ENCODE measurements at regions not wholly inside any gene's neighbourhood (a gene's known extent, or its start where the extent isn't known, plus 50 kb on each side); places are given as distances from the start of the nearest gene placed in this dataset.

- H4K20me1 ChIP-seq (ENCODE audit: insufficient read depth, low read length): no peaks in the 10 kb centered on the region
Observed at GRCh38 chr1:189769448-189769847, 708.2 kb downstream of the BRINP3 start.

GRCh38 chr1:189774721-189775287 is 702.9 kb downstream of the BRINP3 start:
- no peaks in the 10 kb centered on the region for H3K27me3 ChIP-seq (replicated peaks; ENCODE audit: insufficient read depth, low read length)
- no peaks in the 10 kb centered on the region for H3K9me3 ChIP-seq (replicated peaks; ENCODE audit: insufficient read depth, low read length)
- no peak for DNase-seq
- no peaks in the 10 kb centered on the region for H4K20me1 ChIP-seq (ENCODE audit: insufficient read depth, low read length)
- no peaks in the 10 kb centered on the region for H3K79me2 ChIP-seq (ENCODE audit: low read length)
- no peaks in the 10 kb centered on the region for H3K36me3 ChIP-seq (replicated peaks; ENCODE audit: insufficient read depth, low read length)
- H3K27ac ChIP-seq (ENCODE audit: low read length): no peak overlapping the region
- no peaks in the 10 kb centered on the region for H3K9me2 ChIP-seq (replicated peaks; ENCODE audit: insufficient read depth, low read length)
- H3K9ac ChIP-seq (ENCODE audit: low read length): no peak overlapping the region
- TF ChIP-seq EZH2 (optimal IDR thresholded peaks at IDR 0.05; ENCODE audit: low read depth, low read length) (no peak), CTCF (IDR thresholded peaks at IDR 0.05; ENCODE audit: low read length) (no peak), EZH2phosphoT487 (IDR thresholded peaks at IDR 0.05; ENCODE audit: low read length) (no peak)
- no peaks in the 10 kb centered on the region for H3F3A ChIP-seq (ENCODE audit: insufficient read depth, low read length)
- no peak overlapping the region for H3K4me3 ChIP-seq (ENCODE audit: low read length)
- no peak overlapping the region for H2AFZ ChIP-seq (ENCODE audit: low read length)
- no peak overlapping the region for H3K4me2 ChIP-seq (ENCODE audit: low read depth, low read length)
- no peaks in the 10 kb centered on the region for H3K4me1 ChIP-seq (ENCODE audit: low read length)

More at GRCh38 chr1:189769448-189769847, 708.2 kb downstream of the BRINP3 start:
- Histone ChIP-seq H3K4me2 (ENCODE audit: low read depth, low read length) (no peak overlapping the region), H3K4me3 (ENCODE audit: low read length) (no peak overlapping the region), H3K9me2 (replicated peaks; ENCODE audit: insufficient read depth, low read length) (no peaks in the 10 kb centered on the region), H3K27me3 (replicated peaks; ENCODE audit: insufficient read depth, low read length) (no peaks in the 10 kb centered on the region), H2AFZ (ENCODE audit: low read length) (no peak overlapping the region), H3F3A (ENCODE audit: insufficient read depth, low read length) (no peaks in the 10 kb centered on the region), H3K27ac (ENCODE audit: low read length) (no peak overlapping the region), H3K4me1 (ENCODE audit: low read length) (no peaks in the 10 kb centered on the region), H3K9ac (ENCODE audit: low read length) (no peak overlapping the region), H3K79me2 (ENCODE audit: low read length) (no peaks in the 10 kb centered on the region), H3K9me3 (replicated peaks; ENCODE audit: insufficient read depth, low read length) (no peaks in the 10 kb centered on the region), H3K36me3 (replicated peaks; ENCODE audit: insufficient read depth, low read length) (no peaks in the 10 kb centered on the region)
- DNase-seq: no peak
- TF ChIP-seq CTCF (IDR thresholded peaks at IDR 0.05; ENCODE audit: low read length) (no peak), EZH2phosphoT487 (IDR thresholded peaks at IDR 0.05; ENCODE audit: low read length) (no peak), EZH2 (optimal IDR thresholded peaks at IDR 0.05; ENCODE audit: low read depth, low read length) (no peak)

GRCh38 chr1:189775343-189775742 is 702.3 kb downstream of the BRINP3 start:
- Histone ChIP-seq H4K20me1 (ENCODE audit: insufficient read depth, low read length) (no peaks in the 10 kb centered on the region), H3K36me3 (replicated peaks; ENCODE audit: insufficient read depth, low read length) (no peaks in the 10 kb centered on the region), H3K4me2 (ENCODE audit: low read depth, low read length) (no peak overlapping the region), H3K9ac (ENCODE audit: low read length) (no peak overlapping the region), H3K27me3 (replicated peaks; ENCODE audit: insufficient read depth, low read length) (no peaks in the 10 kb centered on the region), H2AFZ (ENCODE audit: low read length) (no peak overlapping the region), H3K9me2 (replicated peaks; ENCODE audit: insufficient read depth, low read length) (no peaks in the 10 kb centered on the region), H3K9me3 (replicated peaks; ENCODE audit: insufficient read depth, low read length) (no peaks in the 10 kb centered on the region), H3K27ac (ENCODE audit: low read length) (no peak overlapping the region), H3F3A (ENCODE audit: insufficient read depth, low read length) (no peaks in the 10 kb centered on the region), H3K79me2 (ENCODE audit: low read length) (no peaks in the 10 kb centered on the region), H3K4me1 (ENCODE audit: low read length) (no peaks in the 10 kb centered on the region), H3K4me3 (ENCODE audit: low read length) (no peak overlapping the region)
- DNase-seq: no peak
- TF ChIP-seq EZH2phosphoT487 (IDR thresholded peaks at IDR 0.05; ENCODE audit: low read length) (no peak), EZH2 (optimal IDR thresholded peaks at IDR 0.05; ENCODE audit: low read depth, low read length) (no peak), CTCF (IDR thresholded peaks at IDR 0.05; ENCODE audit: low read length) (no peak)

All from MM.1S (cell line).